ENCODE measurements at regions not wholly inside any gene's neighbourhood (a gene's known extent, or its start where the extent isn't known, plus 50 kb on each side); places are given as distances from the start of the nearest gene placed in this dataset.

GRCh38 chr20:20938131-20938530 is 168.0 kb downstream of the LINC00237 start:
- TF ChIP-seq CTCF (IDR thresholded peaks at IDR 0.05; ENCODE audit: low read depth, low read length) = no peak
- no peak overlapping the region for H3K4me3 ChIP-seq (ENCODE audit: low read depth, low read length)
- in situ Hi-C loops (cut with HindIII; ENCODE audit: low sequenced_read_pairs) = no loop called here
- DNase-seq (ENCODE audit: low read depth, low spot score) = no peak

- in situ Hi-C loops (cut with HindIII; ENCODE audit: low sequenced_read_pairs) = no loop called here
- no peak for TF ChIP-seq CTCF (IDR thresholded peaks at IDR 0.05; ENCODE audit: low read depth, low read length)
- H3K4me3 ChIP-seq (ENCODE audit: low read depth, low read length) = no peak overlapping the region
- no peak for DNase-seq (ENCODE audit: low read depth, low spot score)
These were observed 172.8 kb downstream of the LINC00237 start for GRCh38 chr20:20933142-20933958.

GRCh38 chr20:20932156-20932555 is 174.0 kb downstream of the LINC00237 start:
- in situ Hi-C loops (cut with HindIII; ENCODE audit: low sequenced_read_pairs) = no loop called here
- no peak for TF ChIP-seq CTCF (IDR thresholded peaks at IDR 0.05; ENCODE audit: low read depth, low read length)
- no peak overlapping the region for H3K4me3 ChIP-seq (ENCODE audit: low read depth, low read length)
- no peak for DNase-seq (ENCODE audit: low read depth, low spot score)

GRCh38 chr20:20931632-20932031 is 174.5 kb downstream of the LINC00237 start:
- H3K4me3 ChIP-seq (ENCODE audit: low read depth, low read length) = no peak overlapping the region
- in situ Hi-C loops (cut with HindIII; ENCODE audit: low sequenced_read_pairs) = no loop called here
- TF ChIP-seq CTCF (IDR thresholded peaks at IDR 0.05; ENCODE audit: low read depth, low read length) = no peak
- DNase-seq (ENCODE audit: low read depth, low spot score) = no peak

- TF ChIP-seq CTCF (IDR thresholded peaks at IDR 0.05; ENCODE audit: low read depth, low read length) = no peak
- no peak for DNase-seq (ENCODE audit: low read depth, low spot score)
- in situ Hi-C loops (cut with HindIII; ENCODE audit: low sequenced_read_pairs) = no loop called here
- H3K4me3 ChIP-seq (ENCODE audit: low read depth, low read length) = no peak overlapping the region
These were observed 175.1 kb downstream of the LINC00237 start for GRCh38 chr20:20931024-20931423.

GRCh38 chr20:20930500-20930899 is 175.7 kb downstream of the LINC00237 start:
- no peak overlapping the region for H3K4me3 ChIP-seq (ENCODE audit: low read depth, low read length)
- TF ChIP-seq CTCF (IDR thresholded peaks at IDR 0.05; ENCODE audit: low read depth, low read length) = no peak
- in situ Hi-C loops (cut with HindIII; ENCODE audit: low sequenced_read_pairs) = no loop called here
- DNase-seq (ENCODE audit: low read depth, low spot score) = no peak

Measured in astrocyte of the spinal cord (primary cell).